Skin of body (tissue), 1 donor: ENCODE measurements at regions not wholly inside any gene's neighbourhood (a gene's known extent, or its start where the extent isn't known, plus 50 kb on each side); places are given as distances from the start of the nearest gene placed in this dataset.
A peak's percentile ranks its signal among the peaks of the same experiment; 100 is the strongest.

Experiments
- DNase-seq: peaks from one replicate; lab custom pipeline; 2025; lab: John Stamatoyannopoulos, UW

GRCh38 chr5:123787136-123787535 is 275.2 kb downstream of the CSNK1G3 start:
- DNase-seq, result no peak

GRCh38 chr5:123786411-123786810 is 274.4 kb downstream of the CSNK1G3 start:
- DNase-seq, result no peak

- DNase-seq, result peak; percentile 98
Observed at GRCh38 chr5:123785162-123786071, 273.4 kb downstream of the CSNK1G3 start.

GRCh38 chr5:123783421-123783820 is 271.4 kb downstream of the CSNK1G3 start:
- DNase-seq, result peak; percentile 19

GRCh38 chr5:123778641-123779040 is 266.7 kb downstream of the CSNK1G3 start:
- no peak for DNase-seq

GRCh38 chr5:123776761-123777160 is 264.8 kb downstream of the CSNK1G3 start:
- no peak for DNase-seq

GRCh38 chr5:123771715-123772114 is 259.7 kb downstream of the CSNK1G3 start:
- DNase-seq, result no peak

GRCh38 chr5:123763201-123763600 is 251.2 kb downstream of the CSNK1G3 start:
- no peak for DNase-seq

- DNase-seq, result no peak
Observed at GRCh38 chr5:123756816-123757215, 244.8 kb downstream of the CSNK1G3 start.

- peak; percentile 62 for DNase-seq
Observed at GRCh38 chr5:123756318-123756665, 244.3 kb downstream of the CSNK1G3 start.

GRCh38 chr5:123755653-123756317 is 243.8 kb downstream of the CSNK1G3 start:
- DNase-seq, result peak; percentile 86

- DNase-seq, result peak; percentile 25
Observed at GRCh38 chr5:123754908-123755307, 242.9 kb downstream of the CSNK1G3 start.

- peak; percentile 76 for DNase-seq
Observed at GRCh38 chr5:123753937-123754891, 242.2 kb downstream of the CSNK1G3 start.

GRCh38 chr5:123753180-123753936 is 241.4 kb downstream of the CSNK1G3 start:
- DNase-seq, result no peak

GRCh38 chr5:123752552-123753179 is 240.7 kb downstream of the CSNK1G3 start:
- peak; percentile 8 for DNase-seq

GRCh38 chr5:123751670-123752069 is 239.7 kb downstream of the CSNK1G3 start:
- DNase-seq, result no peak

- no peak for DNase-seq
Observed at GRCh38 chr5:123748239-123748638, 236.3 kb downstream of the CSNK1G3 start.

GRCh38 chr5:123746683-123747360 is 234.8 kb downstream of the CSNK1G3 start:
- DNase-seq, result no peak

GRCh38 chr5:123743990-123744583 is 232.1 kb downstream of the CSNK1G3 start:
- no peak for DNase-seq
